Calu3 (cell line): ENCODE measurements at regions not wholly inside any gene's neighbourhood (a gene's known extent, or its start where the extent isn't known, plus 50 kb on each side); places are given as distances from the start of the nearest gene placed in this dataset.

Source experiments
- BruUV-seq: library from RNA; stranded (reverse); fragments of 400-500 nt; replicated peaks from 2 replicates; lab custom pipeline; 2021; lab: Mats Ljungman, UMichigan
- CTCF ChIA-PET: fragments of 300-600 bp; sonication (Branson Sonifier 250); formaldehyde crosslinking; loops from one replicate; lab custom pipeline; 2022; ENCODE audit warnings: antibody characterized with exemption; lab: Charles Lee
- DNase-seq: peaks from one replicate; pipeline ENCODE4 v3.0.0; 2022
- H3K27ac Mint-ChIP-seq: one replicate; pipeline ENCODE4 v1.8.0; 2022; ENCODE audit warnings: mixed read lengths; ENCODE audit not compliant: unreplicated experiment
- H3K27me3 Mint-ChIP-seq: one replicate; pipeline ENCODE4 v1.8.0; 2022; ENCODE audit warnings: mixed read lengths; ENCODE audit not compliant: unreplicated experiment
- H3K36me3 Mint-ChIP-seq: one replicate; pipeline ENCODE4 v1.8.0; 2022; ENCODE audit warnings: mild to moderate bottlenecking, moderate library complexity, mixed read lengths; ENCODE audit not compliant: insufficient read depth, unreplicated experiment
- H3K4me1 Mint-ChIP-seq: one replicate; pipeline ENCODE4 v1.8.0; 2022; ENCODE audit warnings: mild to moderate bottlenecking, low read depth, mixed read lengths; ENCODE audit not compliant: unreplicated experiment
- H3K4me3 Mint-ChIP-seq: one replicate; pipeline ENCODE4 v1.8.0; 2022; ENCODE audit warnings: mild to moderate bottlenecking, low read depth, moderate library complexity, mixed read lengths; ENCODE audit not compliant: unreplicated experiment
- H3K9me3 Mint-ChIP-seq: one replicate; pipeline ENCODE4 v1.8.0; 2022; ENCODE audit warnings: low read depth, mixed read lengths; ENCODE audit not compliant: unreplicated experiment
- intact Hi-C: fragments of 100-400 bp; cut with micrococcal nuclease; formaldehyde crosslinking; loops from one replicate; pipeline ENCODE4 v1.10.0; 2022; ENCODE audit not compliant: unreplicated experiment
- TF ChIP-seq, protein P1 (sequence below): fragments of 200-600 bp; IDR thresholded peaks from one replicate; pipeline ENCODE4 v1.8.0; 2022; ENCODE audit warnings: antibody characterized with exemption; ENCODE audit not compliant: unreplicated experiment

- CTCF ChIA-PET: interaction anchor here (0.7 kb wide), 1 partner anchor 79 kb away, joined by 3 read pairs; no protein-coding TSS in a partner anchor
- TF ChIP-seq, protein P1, sequence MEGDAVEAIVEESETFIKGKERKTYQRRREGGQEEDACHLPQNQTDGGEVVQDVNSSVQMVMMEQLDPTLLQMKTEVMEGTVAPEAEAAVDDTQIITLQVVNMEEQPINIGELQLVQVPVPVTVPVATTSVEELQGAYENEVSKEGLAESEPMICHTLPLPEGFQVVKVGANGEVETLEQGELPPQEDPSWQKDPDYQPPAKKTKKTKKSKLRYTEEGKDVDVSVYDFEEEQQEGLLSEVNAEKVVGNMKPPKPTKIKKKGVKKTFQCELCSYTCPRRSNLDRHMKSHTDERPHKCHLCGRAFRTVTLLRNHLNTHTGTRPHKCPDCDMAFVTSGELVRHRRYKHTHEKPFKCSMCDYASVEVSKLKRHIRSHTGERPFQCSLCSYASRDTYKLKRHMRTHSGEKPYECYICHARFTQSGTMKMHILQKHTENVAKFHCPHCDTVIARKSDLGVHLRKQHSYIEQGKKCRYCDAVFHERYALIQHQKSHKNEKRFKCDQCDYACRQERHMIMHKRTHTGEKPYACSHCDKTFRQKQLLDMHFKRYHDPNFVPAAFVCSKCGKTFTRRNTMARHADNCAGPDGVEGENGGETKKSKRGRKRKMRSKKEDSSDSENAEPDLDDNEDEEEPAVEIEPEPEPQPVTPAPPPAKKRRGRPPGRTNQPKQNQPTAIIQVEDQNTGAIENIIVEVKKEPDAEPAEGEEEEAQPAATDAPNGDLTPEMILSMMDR: no peak
- intact Hi-C loops: no loop called here
- peaks cover 60% of the 10 kb centered on the region for H3K27me3 Mint-ChIP-seq
- no peaks in the 10 kb centered on the region for H3K9me3 Mint-ChIP-seq
- H3K27ac Mint-ChIP-seq: no peak overlapping the region
- no TSS peak for BruUV-seq
- DNase-seq: no peak
- no peaks in the 10 kb centered on the region for H3K4me1 Mint-ChIP-seq
- H3K36me3 Mint-ChIP-seq: no peaks in the 10 kb centered on the region
- no peak overlapping the region for H3K4me3 Mint-ChIP-seq
Observed at GRCh38 chr7:25770235-25770634, 381.8 kb upstream of the NFE2L3 start.

DNA sequence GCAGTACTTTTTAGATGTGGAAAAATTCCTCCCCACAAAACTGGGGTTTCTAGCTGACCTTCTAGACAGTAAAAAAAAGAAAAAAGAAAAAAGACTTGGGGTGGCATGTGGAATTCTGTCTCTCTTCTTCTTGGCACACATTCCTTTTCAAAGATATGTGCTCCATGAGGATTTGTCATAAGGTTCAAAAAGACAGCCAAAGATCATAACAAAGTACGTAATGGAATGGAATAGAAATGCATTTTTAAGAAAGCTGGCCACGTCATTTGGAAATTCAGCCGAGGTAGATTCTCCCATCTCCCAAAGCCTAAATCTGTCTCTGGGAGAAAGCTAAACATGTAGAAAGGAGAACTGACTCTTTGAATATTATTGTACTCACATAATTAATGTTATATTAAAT is 381.3 kb upstream of the NFE2L3 start:
- H3K4me1 Mint-ChIP-seq: no peaks in the 10 kb centered on the region
- TF ChIP-seq, protein P1: no peak
- no peak overlapping the region for H3K4me3 Mint-ChIP-seq
- no TSS peak for BruUV-seq
- H3K27me3 Mint-ChIP-seq: peaks cover 62% of the 10 kb centered on the region
- no peak overlapping the region for H3K27ac Mint-ChIP-seq
- no peaks in the 10 kb centered on the region for H3K9me3 Mint-ChIP-seq
- no peaks in the 10 kb centered on the region for H3K36me3 Mint-ChIP-seq
- CTCF ChIA-PET: no interaction called here
- intact Hi-C loops: no loop called here
- no peak for DNase-seq

- CTCF ChIA-PET: no interaction called here
- Mint-ChIP-seq H3K4me3 (no peak overlapping the region), H3K4me1 (no peaks in the 10 kb centered on the region), H3K27ac (no peak overlapping the region), H3K27me3 (peaks cover 70% of the 10 kb centered on the region), H3K36me3 (no peaks in the 10 kb centered on the region), H3K9me3 (no peaks in the 10 kb centered on the region)
- DNase-seq: no peak
- BruUV-seq: no TSS peak
- intact Hi-C loops: no loop called here
- TF ChIP-seq, protein P1: no peak
Observed at GRCh38 chr7:25771491-25771890, 380.5 kb upstream of the NFE2L3 start.

- DNase-seq: no peak
- Mint-ChIP-seq H3K9me3 (no peaks in the 10 kb centered on the region), H3K36me3 (no peaks in the 10 kb centered on the region), H3K27me3 (peaks cover 77% of the 10 kb centered on the region), H3K27ac (no peak overlapping the region), H3K4me1 (no peaks in the 10 kb centered on the region), H3K4me3 (no peak overlapping the region)
- intact Hi-C loops: no loop called here
- no TSS peak for BruUV-seq
- TF ChIP-seq, protein P1: no peak
- CTCF ChIA-PET: no interaction called here
Observed at GRCh38 chr7:25772802-25773201, 379.2 kb upstream of the NFE2L3 start.
